Testis (tissue), 2 donors: ENCODE measurements at regions not wholly inside any gene's neighbourhood (a gene's known extent, or its start where the extent isn't known, plus 50 kb on each side); places are given as distances from the start of the nearest gene placed in this dataset.
"Not testable (repeated sequence)": the region's sequence is repeated elsewhere in the genome, so short reads cannot be mapped to it uniquely, and the experiment has no call there.

ENCODE experiments used
- DNase-seq: peaks from one replicate; pipeline ENCODE4 v3.0.0-alpha.2; 2019
- H3K27ac ChIP-seq, 2 donors: fragments of 200-600 bp; sonication (generic); one replicate each; pipeline ENCODE4 v1.5.1; 2019
- H3K27me3 ChIP-seq: fragments of 200-600 bp; sonication (generic); one replicate; pipeline ENCODE4 v1.5.1; 2019
- H3K36me3 ChIP-seq: fragments of 200-600 bp; sonication (generic); one replicate; pipeline ENCODE4 v1.5.1; 2017; ENCODE audit warnings: low read depth; ENCODE audit errors: missing control alignments
- H3K4me1 ChIP-seq: fragments of 200-600 bp; sonication (generic); one replicate; pipeline ENCODE4 v1.5.1; 2019
- H3K4me3 ChIP-seq, 2 donors: fragments of 200-600 bp; sonication (generic); one replicate each; pipeline ENCODE4 v1.5.1; 2017 to 2019
- H3K9me3 ChIP-seq: fragments of 200-600 bp; sonication (generic); one replicate; pipeline ENCODE4 v1.5.1; 2017
- POLR2A ChIP-seq: fragments of 450-650 bp; IDR thresholded peaks from one replicate; pipeline ENCODE4 v1.6.1; 2017; ENCODE audit warnings: antibody characterized with exemption, mild to moderate bottlenecking, moderate library complexity
- WGBS, 2 donors: methylation state at CpG; one replicate each; pipeline ENCODE4 v1.1.5; 2018; 5-methylcytosine and 5-hydroxymethylcytosine counted together
- intact Hi-C: fragments of 100-400 bp; cut with DNase I; formaldehyde crosslinking; loops from one replicate; pipeline ENCODE4 v1.15.1; 2023; ENCODE audit warnings: low total_unique reads
- TF ChIP-seq, protein P1 (sequence below), 3 experiments: fragments of 450-650 bp in 2 of 3; fragments of 200-600 bp in 1 of 3; sonication (generic) in 1 of 3; IDR thresholded peaks; one replicate each; pipeline ENCODE4 v1.5.1; 2016 to 2019; ENCODE audit warnings: antibody characterized with exemption in 3 of 3, mild to moderate bottlenecking in 2 of 3, moderate library complexity in 1 of 3

- 85 to 87% methylated on average over 4 of the region's 4 CpGs for WGBS, 2 donors
- intact Hi-C loops: no loop called here
- Histone ChIP-seq H3K9me3 (no peaks in the 10 kb centered on the region), H3K27ac (no peak overlapping the region), H3K27me3 (no peaks in the 10 kb centered on the region), H3K4me3 (no peak overlapping the region), H3K4me1 (no peaks in the 10 kb centered on the region), H3K36me3 (no peaks in the 10 kb centered on the region)
- DNase-seq: no peak
- no peak for TF ChIP-seq POLR2A
- TF ChIP-seq, protein P1, sequence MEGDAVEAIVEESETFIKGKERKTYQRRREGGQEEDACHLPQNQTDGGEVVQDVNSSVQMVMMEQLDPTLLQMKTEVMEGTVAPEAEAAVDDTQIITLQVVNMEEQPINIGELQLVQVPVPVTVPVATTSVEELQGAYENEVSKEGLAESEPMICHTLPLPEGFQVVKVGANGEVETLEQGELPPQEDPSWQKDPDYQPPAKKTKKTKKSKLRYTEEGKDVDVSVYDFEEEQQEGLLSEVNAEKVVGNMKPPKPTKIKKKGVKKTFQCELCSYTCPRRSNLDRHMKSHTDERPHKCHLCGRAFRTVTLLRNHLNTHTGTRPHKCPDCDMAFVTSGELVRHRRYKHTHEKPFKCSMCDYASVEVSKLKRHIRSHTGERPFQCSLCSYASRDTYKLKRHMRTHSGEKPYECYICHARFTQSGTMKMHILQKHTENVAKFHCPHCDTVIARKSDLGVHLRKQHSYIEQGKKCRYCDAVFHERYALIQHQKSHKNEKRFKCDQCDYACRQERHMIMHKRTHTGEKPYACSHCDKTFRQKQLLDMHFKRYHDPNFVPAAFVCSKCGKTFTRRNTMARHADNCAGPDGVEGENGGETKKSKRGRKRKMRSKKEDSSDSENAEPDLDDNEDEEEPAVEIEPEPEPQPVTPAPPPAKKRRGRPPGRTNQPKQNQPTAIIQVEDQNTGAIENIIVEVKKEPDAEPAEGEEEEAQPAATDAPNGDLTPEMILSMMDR (IDR thresholded peaks at IDR 0.05): no peak
These were observed 557.7 kb upstream of the CDH5 start for GRCh38 chr16:65808790-65809189.

- WGBS, 2 donors: 92 to 93% methylated on average over 1 of the region's 1 CpG
These were observed 558.6 kb upstream of the CDH5 start for GRCh38 chr16:65807858-65808257.

GRCh38 chr16:65805704-65806103, 560.8 kb upstream of the CDH5 start:
- H3K27ac ChIP-seq, H3K36me3 ChIP-seq, DNase-seq, H3K4me3 ChIP-seq, H3K9me3 ChIP-seq, H3K27me3 ChIP-seq, intact Hi-C loops, H3K4me1 ChIP-seq: not testable (repeated sequence)

More at GRCh38 chr16:65807858-65808257, 558.6 kb upstream of the CDH5 start:
- intact Hi-C loops: no loop called here
- no peak overlapping the region for H3K27ac ChIP-seq
- TF ChIP-seq, protein P1 (IDR thresholded peaks at IDR 0.05): no peak
- TF ChIP-seq POLR2A: no peak
- no peaks in the 10 kb centered on the region for H3K36me3 ChIP-seq
- H3K4me1 ChIP-seq: no peaks in the 10 kb centered on the region
- no peaks in the 10 kb centered on the region for H3K27me3 ChIP-seq
- no peak for DNase-seq
- H3K9me3 ChIP-seq: no peaks in the 10 kb centered on the region
- H3K4me3 ChIP-seq: no peak overlapping the region

- Histone ChIP-seq H3K4me1 (no peaks in the 10 kb centered on the region), H3K27me3 (no peaks in the 10 kb centered on the region), H3K36me3 (no peaks in the 10 kb centered on the region), H3K4me3 (no peak overlapping the region), H3K9me3 (no peaks in the 10 kb centered on the region), H3K27ac (no peak overlapping the region)
- no peak for DNase-seq
- 69% methylated on average over 3 of the region's 3 CpGs for WGBS, 2 donors
- intact Hi-C loops: no loop called here
- TF ChIP-seq, protein P1 (IDR thresholded peaks at IDR 0.05): no peak
- no peak for TF ChIP-seq POLR2A
These were observed 570.0 kb upstream of the CDH5 start for GRCh38 chr16:65796481-65796880.

DNA sequence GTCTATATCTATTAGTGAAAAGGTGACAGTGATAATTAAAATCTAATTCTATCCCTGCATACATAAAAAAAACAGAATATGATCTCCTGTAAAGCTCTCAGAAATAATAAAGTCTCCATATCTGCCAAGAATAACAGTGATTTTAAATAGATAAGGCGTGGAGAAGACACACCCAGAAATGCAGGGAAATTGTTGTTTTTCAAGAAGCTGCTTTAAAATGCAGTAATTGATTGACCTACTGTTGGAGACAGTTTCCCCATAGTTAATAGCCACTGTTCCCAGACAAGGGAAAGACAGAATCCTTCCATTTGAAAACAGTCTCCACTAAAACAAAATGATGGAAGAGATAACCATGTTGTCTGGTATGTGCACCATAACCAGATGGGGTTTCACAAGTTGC, 571.5 kb upstream of the CDH5 start:
- Histone ChIP-seq H3K36me3 (no peaks in the 10 kb centered on the region), H3K27me3 (no peaks in the 10 kb centered on the region), H3K4me1 (no peaks in the 10 kb centered on the region), H3K4me3 (no peak overlapping the region), H3K9me3 (no peaks in the 10 kb centered on the region), H3K27ac (no peak overlapping the region)
- no peak for DNase-seq
- WGBS, 2 donors: 82 to 89% methylated on average over 1 of the region's 1 CpG
- intact Hi-C loops: no loop called here
- no peak for TF ChIP-seq POLR2A
- TF ChIP-seq, protein P1 (IDR thresholded peaks at IDR 0.05): no peak
